Loucy (cell line): ENCODE measurements at regions not wholly inside any gene's neighbourhood (a gene's known extent, or its start where the extent isn't known, plus 50 kb on each side); places are given as distances from the start of the nearest gene placed in this dataset.

Experiments
- H2AFZ ChIP-seq: fragments of 200-600 bp; sonication (generic); 2 replicates; pipeline ENCODE4 v1.6.0; 2016; ENCODE audit warnings: antibody characterized with exemption, mild to moderate bottlenecking, low read length, moderate library complexity
- H3F3A ChIP-seq: fragments of 200-600 bp; 2 replicates; pipeline ENCODE4 v1.6.0; 2016; ENCODE audit warnings: antibody characterized with exemption, low read depth, mild to moderate bottlenecking
- H3K27me3 ChIP-seq: fragments of 200-600 bp; sonication (generic); 2 replicates; pipeline ENCODE4 v1.6.1; 2014; ENCODE audit warnings: low read length, mild to moderate bottlenecking; ENCODE audit not compliant: insufficient read depth, poor library complexity, severe bottlenecking
- H3K36me3 ChIP-seq: fragments of 200-600 bp; sonication (generic); 2 replicates; pipeline ENCODE4 v1.6.1; 2016; ENCODE audit warnings: low read length; ENCODE audit not compliant: insufficient read depth
- H3K4me1 ChIP-seq: fragments of 200-600 bp; sonication (generic); 2 replicates; pipeline ENCODE4 v1.5.1; 2014; ENCODE audit warnings: low read length, mild to moderate bottlenecking; ENCODE audit not compliant: insufficient read depth, poor library complexity, severe bottlenecking
- H3K4me2 ChIP-seq: fragments of 200-600 bp; sonication (generic); 2 replicates; pipeline ENCODE4 v1.6.0; 2014; ENCODE audit warnings: antibody characterized with exemption, low read length, low read depth, mild to moderate bottlenecking; ENCODE audit not compliant: poor library complexity, severe bottlenecking
- H3K4me3 ChIP-seq: fragments of 200-600 bp; sonication (generic); 2 replicates; pipeline ENCODE4 v1.5.1; 2014; ENCODE audit warnings: low read length, mild to moderate bottlenecking, mixed read lengths; ENCODE audit not compliant: poor library complexity, severe bottlenecking
- H3K79me2 ChIP-seq: fragments of 200-600 bp; sonication (generic); 2 replicates; pipeline ENCODE4 v1.6.1; 2014; ENCODE audit warnings: low read length; ENCODE audit not compliant: insufficient read depth
- H3K9ac ChIP-seq: fragments of 200-600 bp; sonication (generic); 2 replicates; pipeline ENCODE4 v1.6.0; 2014; ENCODE audit warnings: mild to moderate bottlenecking, low read depth, low read length, moderate library complexity; ENCODE audit not compliant: poor library complexity, severe bottlenecking
- H3K9me2 ChIP-seq: fragments of 200-600 bp; sonication (generic); replicated peaks from 2 replicates; pipeline ENCODE4 v1.6.1; 2016; ENCODE audit warnings: low read depth, low read length, mixed read lengths
- H3K9me3 ChIP-seq: fragments of 200-600 bp; sonication (generic); 2 replicates; pipeline ENCODE4 v1.6.1; 2014; ENCODE audit warnings: mild to moderate bottlenecking, antibody characterized with exemption, low read length, low read depth; ENCODE audit not compliant: insufficient read depth
- H4K20me1 ChIP-seq: fragments of 200-600 bp; sonication (generic); 2 replicates; pipeline ENCODE4 v1.6.0; 2014; ENCODE audit warnings: antibody characterized with exemption, low read length, mild to moderate bottlenecking; ENCODE audit not compliant: insufficient read depth, poor library complexity, severe bottlenecking
- CTCF ChIP-seq: fragments of 200-600 bp; sonication (generic); conservative IDR thresholded peaks from 2 replicates; pipeline ENCODE4 v1.5.1; 2014; ENCODE audit warnings: mild to moderate bottlenecking, antibody characterized with exemption, low read length
- EZH2phosphoT487 ChIP-seq: fragments of 200-600 bp; IDR thresholded peaks from 2 replicates; pipeline ENCODE4 v1.6.1; 2018; ENCODE audit warnings: antibody characterized with exemption, mild to moderate bottlenecking, moderate library complexity, borderline replicate concordance

DNA sequence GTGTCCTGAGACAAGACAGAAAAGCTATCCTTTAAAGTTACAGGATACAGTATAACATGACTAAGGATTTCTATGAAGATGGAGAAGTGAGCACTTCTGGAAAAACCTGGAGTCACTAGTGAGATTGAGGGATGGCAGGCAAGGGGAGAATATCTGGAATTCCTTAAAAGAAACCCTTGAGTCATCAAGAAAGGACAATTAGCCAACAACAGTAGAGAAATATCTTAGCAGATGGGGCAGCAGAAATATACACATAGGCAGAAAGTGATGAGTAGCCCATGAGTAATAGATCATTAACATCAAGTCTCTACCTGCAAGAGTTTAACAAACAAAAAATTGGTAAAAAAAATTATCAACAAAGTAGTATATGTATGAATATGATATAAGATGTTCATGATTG is 858.8 kb upstream of the FRG1 start:
- no peaks in the 10 kb centered on the region for H3F3A ChIP-seq
- H3K4me3 ChIP-seq, result no peak overlapping the region
- H4K20me1 ChIP-seq, result no peaks in the 10 kb centered on the region
- H3K9me2 ChIP-seq, result no peaks in the 10 kb centered on the region
- H3K9ac ChIP-seq, result no peak overlapping the region
- TF ChIP-seq EZH2phosphoT487 (no peak), CTCF (no peak)
- H3K4me1 ChIP-seq, result no peaks in the 10 kb centered on the region
- no peaks in the 10 kb centered on the region for H3K79me2 ChIP-seq
- no peak overlapping the region for H2AFZ ChIP-seq
- no peak overlapping the region for H3K4me2 ChIP-seq
- H3K9me3 ChIP-seq, result peaks cover 4% of the 10 kb centered on the region; the same call in 1 of the 2 replicates
- H3K27me3 ChIP-seq, result no peaks in the 10 kb centered on the region
- no peaks in the 10 kb centered on the region for H3K36me3 ChIP-seq

DNA sequence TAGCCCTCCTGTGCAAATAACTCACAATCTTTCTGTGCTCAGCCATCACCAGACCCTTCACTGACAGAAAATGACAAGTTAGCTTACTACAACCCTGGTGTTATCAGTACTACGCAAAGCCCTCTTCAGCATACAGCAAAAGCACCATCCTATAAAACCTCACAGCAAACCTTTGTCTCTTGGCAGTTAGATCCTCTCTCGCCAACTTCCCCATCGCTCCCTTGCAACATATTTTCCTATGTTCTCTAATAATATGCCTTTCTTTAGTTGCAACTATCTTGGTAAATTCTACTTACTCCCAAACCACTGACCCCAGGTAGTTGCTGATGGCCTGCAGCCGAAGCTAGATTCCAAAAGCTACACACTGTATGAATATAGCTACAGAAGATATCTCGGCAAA is 856.9 kb upstream of the FRG1 start:
- no peak overlapping the region for H2AFZ ChIP-seq
- peaks cover 4% of the 10 kb centered on the region; the same call in 1 of the 2 replicates for H3K9me3 ChIP-seq
- H3K9ac ChIP-seq, result no peak overlapping the region
- no peak overlapping the region for H3K4me2 ChIP-seq
- H3K4me3 ChIP-seq, result no peak overlapping the region
- H3K36me3 ChIP-seq, result no peaks in the 10 kb centered on the region
- no peaks in the 10 kb centered on the region for H3K4me1 ChIP-seq
- no peaks in the 10 kb centered on the region for H3F3A ChIP-seq
- no peaks in the 10 kb centered on the region for H4K20me1 ChIP-seq
- no peak for TF ChIP-seq EZH2phosphoT487
- no peak for TF ChIP-seq CTCF
- no peaks in the 10 kb centered on the region for H3K9me2 ChIP-seq
- H3K27me3 ChIP-seq, result no peaks in the 10 kb centered on the region
- H3K79me2 ChIP-seq, result no peaks in the 10 kb centered on the region

- H2AFZ ChIP-seq, result no peak overlapping the region
- H3K4me3 ChIP-seq, result no peak overlapping the region
- H3K9ac ChIP-seq, result no peak overlapping the region
- no peaks in the 10 kb centered on the region for H3K79me2 ChIP-seq
- H3K27me3 ChIP-seq, result no peaks in the 10 kb centered on the region
- no peak overlapping the region for H3K4me2 ChIP-seq
- H3F3A ChIP-seq, result no peaks in the 10 kb centered on the region
- TF ChIP-seq EZH2phosphoT487, result no peak
- no peak for TF ChIP-seq CTCF
- no peaks in the 10 kb centered on the region for H3K4me1 ChIP-seq
- H3K9me3 ChIP-seq, result peaks cover 4% of the 10 kb centered on the region; the same call in 1 of the 2 replicates
- H3K9me2 ChIP-seq, result no peaks in the 10 kb centered on the region
- H3K36me3 ChIP-seq, result no peaks in the 10 kb centered on the region
- no peaks in the 10 kb centered on the region for H4K20me1 ChIP-seq
These were observed 856.0 kb upstream of the FRG1 start for GRCh38 chr4:189084671-189085070.
